GM12873 (cell line): ENCODE measurements at regions not wholly inside any gene's neighbourhood (a gene's known extent, or its start where the extent isn't known, plus 50 kb on each side); places are given as distances from the start of the nearest gene placed in this dataset.

Experiments
- TF ChIP-seq, protein P1 (sequence below): IDR thresholded peaks from 2 replicates; pipeline ENCODE4 v1.5.1; 2012; ENCODE audit warnings: low read depth, mild to moderate bottlenecking, moderate library complexity, low read length, control low read depth; ENCODE audit not compliant: insufficient read depth; ENCODE audit errors: missing control alignments

DNA sequence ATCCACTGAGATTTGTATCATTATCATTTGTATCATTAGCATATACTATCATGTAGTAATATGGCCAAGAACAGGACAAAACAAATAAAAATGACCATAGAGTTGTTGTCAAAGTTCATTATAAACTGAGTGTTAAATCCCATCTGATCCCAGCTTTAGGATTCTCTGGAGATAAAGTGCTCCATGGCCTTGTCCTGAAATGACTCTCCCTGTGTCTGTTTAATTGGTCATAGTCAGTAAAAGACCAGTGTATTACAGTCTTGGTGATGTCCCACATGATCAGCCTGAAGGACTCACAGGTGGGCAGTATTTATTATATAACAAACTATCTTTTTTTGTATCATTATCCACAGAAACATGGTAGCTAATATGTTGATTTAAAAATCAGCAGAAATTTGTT is 361.6 kb downstream of the TMEM135 start:
- TF ChIP-seq, protein P1, sequence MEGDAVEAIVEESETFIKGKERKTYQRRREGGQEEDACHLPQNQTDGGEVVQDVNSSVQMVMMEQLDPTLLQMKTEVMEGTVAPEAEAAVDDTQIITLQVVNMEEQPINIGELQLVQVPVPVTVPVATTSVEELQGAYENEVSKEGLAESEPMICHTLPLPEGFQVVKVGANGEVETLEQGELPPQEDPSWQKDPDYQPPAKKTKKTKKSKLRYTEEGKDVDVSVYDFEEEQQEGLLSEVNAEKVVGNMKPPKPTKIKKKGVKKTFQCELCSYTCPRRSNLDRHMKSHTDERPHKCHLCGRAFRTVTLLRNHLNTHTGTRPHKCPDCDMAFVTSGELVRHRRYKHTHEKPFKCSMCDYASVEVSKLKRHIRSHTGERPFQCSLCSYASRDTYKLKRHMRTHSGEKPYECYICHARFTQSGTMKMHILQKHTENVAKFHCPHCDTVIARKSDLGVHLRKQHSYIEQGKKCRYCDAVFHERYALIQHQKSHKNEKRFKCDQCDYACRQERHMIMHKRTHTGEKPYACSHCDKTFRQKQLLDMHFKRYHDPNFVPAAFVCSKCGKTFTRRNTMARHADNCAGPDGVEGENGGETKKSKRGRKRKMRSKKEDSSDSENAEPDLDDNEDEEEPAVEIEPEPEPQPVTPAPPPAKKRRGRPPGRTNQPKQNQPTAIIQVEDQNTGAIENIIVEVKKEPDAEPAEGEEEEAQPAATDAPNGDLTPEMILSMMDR = no peak

DNA sequence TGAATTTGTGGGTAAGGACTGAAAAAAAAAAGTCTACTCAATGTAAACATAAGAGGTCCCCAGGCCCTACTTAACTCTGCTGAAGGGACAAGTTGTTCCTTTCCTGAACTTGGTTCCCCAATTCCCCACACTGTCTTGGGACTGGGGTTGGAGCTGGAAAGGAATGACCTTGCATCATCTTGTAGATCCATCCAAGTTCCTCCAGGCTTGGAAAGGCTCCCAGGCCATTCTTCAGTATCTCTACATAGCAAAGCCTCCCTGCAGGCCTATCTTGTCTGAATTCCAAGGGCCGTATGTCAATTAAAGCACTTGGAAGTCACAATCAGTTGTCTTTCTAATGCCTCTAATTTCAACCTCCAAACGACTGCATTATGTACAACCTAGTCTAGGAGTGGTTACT is 361.2 kb downstream of the TMEM135 start:
- TF ChIP-seq, protein P1 = no peak

DNA sequence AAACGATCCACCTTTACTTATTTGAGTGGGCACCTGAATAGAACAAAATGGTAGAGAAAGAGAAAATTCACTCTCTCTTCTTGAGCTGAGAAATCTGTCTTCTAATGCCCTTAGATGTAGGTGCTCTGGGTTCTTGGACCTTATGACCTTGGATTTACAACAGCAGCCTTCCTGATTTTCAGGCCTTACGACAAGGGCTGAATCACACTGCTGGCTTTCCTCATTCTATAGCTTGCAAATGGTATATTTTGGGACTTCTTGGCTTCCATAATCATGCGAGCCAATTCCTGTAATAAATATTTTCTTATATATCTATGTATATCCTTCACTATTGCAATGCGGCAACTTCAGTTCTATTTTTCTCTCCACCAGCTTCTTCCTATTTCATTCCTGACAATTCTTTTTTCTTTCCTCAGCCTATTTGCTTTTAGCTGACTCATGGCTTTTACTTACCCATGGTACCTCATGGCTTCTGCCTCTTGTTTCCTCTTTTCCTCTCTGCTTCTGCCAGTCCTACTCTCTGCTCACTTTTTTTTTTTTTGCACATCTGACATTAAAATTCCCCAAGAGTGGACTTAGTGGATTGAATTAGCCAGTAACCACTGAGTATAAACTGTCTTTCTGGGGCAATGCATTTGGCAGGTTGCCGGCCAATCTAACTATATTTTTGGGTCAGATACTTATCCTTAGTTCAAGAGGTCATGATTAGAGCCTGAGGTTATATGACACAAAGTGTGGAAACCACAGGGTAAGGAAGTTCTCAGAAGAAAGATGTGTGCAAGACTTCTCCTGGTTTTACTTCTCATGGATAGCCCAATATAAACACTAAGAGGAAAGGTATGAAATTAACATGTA is 359.5 kb downstream of the TMEM135 start:
- TF ChIP-seq, protein P1 = no peak

DNA sequence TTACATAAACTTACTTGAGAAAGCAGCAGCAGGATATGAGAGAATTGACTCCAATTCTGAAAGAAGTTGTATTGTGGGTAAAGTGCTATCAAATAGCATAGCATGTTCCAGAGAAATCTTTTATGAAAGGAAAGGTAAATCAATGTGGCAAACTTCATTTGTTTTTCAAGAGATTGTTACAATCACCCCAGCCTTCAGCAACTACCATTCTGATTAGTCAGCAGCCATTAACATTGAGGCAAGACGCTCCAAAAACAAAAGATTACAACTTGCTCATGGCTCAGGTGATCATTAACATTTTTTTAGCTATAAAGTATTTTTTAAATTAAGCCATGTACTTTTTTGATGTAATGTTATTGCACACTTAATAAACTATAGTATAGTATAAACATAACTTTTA is 357.2 kb downstream of the TMEM135 start:
- TF ChIP-seq, protein P1 = no peak

DNA sequence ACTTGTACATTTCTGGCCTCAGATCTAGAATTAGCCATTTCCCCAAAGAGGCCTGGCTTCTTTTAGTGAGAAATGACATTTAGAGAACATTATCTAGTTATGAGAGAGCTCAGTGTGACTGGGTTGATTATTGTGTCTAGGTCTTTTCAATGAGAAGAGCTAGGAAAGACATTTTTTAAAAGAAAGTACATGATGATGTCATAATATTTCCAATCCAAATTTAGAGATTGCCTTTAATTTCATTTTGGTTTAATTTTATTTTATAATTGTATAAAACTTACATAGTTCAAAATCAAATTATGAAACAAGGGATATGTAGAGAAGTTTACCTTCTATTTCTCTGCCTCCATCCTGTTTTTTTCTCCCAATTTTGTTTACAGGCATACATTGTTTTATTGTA is 354.9 kb downstream of the TMEM135 start:
- TF ChIP-seq, protein P1 = no peak

DNA sequence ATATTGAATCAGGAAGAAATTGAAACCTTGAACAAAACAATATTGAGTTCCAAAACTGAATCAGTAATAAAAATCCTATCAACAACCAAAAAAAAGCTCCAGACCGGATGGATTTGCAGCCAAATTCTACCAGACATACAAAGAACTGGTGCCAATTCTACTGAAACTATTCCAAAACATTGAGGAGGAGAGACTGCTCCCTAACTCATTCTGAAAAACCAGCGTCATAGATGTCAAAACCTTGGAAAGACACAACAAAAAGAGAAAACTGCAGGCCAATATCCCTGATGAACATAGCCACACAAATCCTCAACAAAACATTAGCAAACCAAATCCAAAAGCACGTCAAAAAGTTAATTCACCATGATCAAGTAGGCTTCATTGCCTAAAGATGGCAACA is 353.8 kb downstream of the TMEM135 start:
- TF ChIP-seq, protein P1 = no peak

DNA sequence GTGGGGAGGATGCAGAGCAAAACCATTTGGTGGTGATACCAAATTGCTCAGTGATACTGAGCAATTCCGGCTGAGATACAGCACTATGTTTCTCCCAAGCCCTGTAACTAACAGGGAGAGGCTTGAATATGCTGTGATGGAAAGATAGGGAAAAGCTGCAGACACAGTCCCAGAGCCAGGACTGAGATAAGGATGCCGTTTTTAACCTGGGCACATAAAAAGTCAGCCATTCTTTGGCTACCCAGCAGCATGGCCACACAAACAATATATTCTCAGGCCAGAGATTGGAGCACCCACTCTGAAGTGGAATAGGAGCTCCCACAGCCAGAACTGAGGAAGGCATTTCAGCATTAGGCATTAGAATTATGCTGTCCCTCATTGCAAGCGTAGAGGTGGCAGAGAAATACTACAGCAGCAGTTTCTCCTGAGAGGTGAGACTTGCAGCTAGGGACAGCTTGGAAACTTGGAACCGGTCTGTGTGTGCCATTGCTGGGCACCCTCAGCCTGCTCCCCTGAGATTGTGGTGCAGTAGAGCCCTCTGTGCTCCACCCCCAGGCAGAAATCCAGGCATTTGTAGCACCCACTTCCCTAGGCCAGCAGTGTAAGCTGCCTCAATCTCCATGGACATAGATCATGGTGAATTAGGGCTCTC is 346.5 kb downstream of the TMEM135 start:
- TF ChIP-seq, protein P1 = no peak
